Osteoblast (primary cell): ENCODE measurements at regions not wholly inside any gene's neighbourhood (a gene's known extent, or its start where the extent isn't known, plus 50 kb on each side); places are given as distances from the start of the nearest gene placed in this dataset.

ENCODE experiments used
- DNase-seq: peaks from one replicate; pipeline ENCODE4 v3.0.0; 2011; ENCODE audit warnings: low spot score, mixed read lengths; ENCODE audit not compliant: insufficient read length; ENCODE audit errors: missing footprints
- H2AFZ ChIP-seq: 2 replicates; pipeline ENCODE4 v1.6.0; 2011; ENCODE audit warnings: mild to moderate bottlenecking, low read length
- H3K27ac ChIP-seq: 2 replicates; pipeline ENCODE4 v1.5.1; 2011; ENCODE audit warnings: mild to moderate bottlenecking, low read depth, low read length, moderate library complexity
- H3K27me3 ChIP-seq: 2 replicates; pipeline ENCODE4 v1.6.0; 2012; ENCODE audit warnings: mild to moderate bottlenecking, control low read depth, inconsistent platforms, low read length, moderate library complexity; ENCODE audit not compliant: insufficient read depth
- H3K36me3 ChIP-seq: 2 replicates; pipeline ENCODE4 v1.5.1; 2011; ENCODE audit warnings: mild to moderate bottlenecking, low read length, control low read depth, moderate library complexity; ENCODE audit not compliant: insufficient read depth
- H3K4me1 ChIP-seq: 2 replicates; pipeline ENCODE4 v1.5.1; 2011; ENCODE audit warnings: mild to moderate bottlenecking, low read length, control low read depth, moderate library complexity; ENCODE audit not compliant: insufficient read depth
- H3K4me2 ChIP-seq: 2 replicates; pipeline ENCODE4 v1.6.0; 2011; ENCODE audit warnings: mild to moderate bottlenecking, low read length; ENCODE audit not compliant: insufficient read depth
- H3K4me3 ChIP-seq: fragments of 200-600 bp; sonication (generic); 3 replicates; pipeline ENCODE4 v1.5.1; 2012; ENCODE audit warnings: mild to moderate bottlenecking, low read length, inconsistent platforms; ENCODE audit not compliant: insufficient read depth
- H3K79me2 ChIP-seq: 2 replicates; pipeline ENCODE4 v1.6.0; 2012; ENCODE audit warnings: mild to moderate bottlenecking, low read length, control low read depth, inconsistent platforms; ENCODE audit not compliant: insufficient read depth
- H3K9me3 ChIP-seq: 2 replicates; pipeline ENCODE4 v1.5.1; 2011; ENCODE audit warnings: low read depth, low read length, control low read depth
- H4K20me1 ChIP-seq: 2 replicates; pipeline ENCODE4 v1.6.0; 2012; ENCODE audit warnings: mild to moderate bottlenecking, low read length, control low read depth; ENCODE audit not compliant: insufficient read depth
- CTCF ChIP-seq: IDR thresholded peaks from 2 replicates; pipeline ENCODE4 v1.5.1; 2011; ENCODE audit warnings: mild to moderate bottlenecking, low read depth, low read length, moderate library complexity; ENCODE audit errors: extremely low read depth

- no peak overlapping the region for H2AFZ ChIP-seq
- no peak overlapping the region for H3K27ac ChIP-seq
- H3K36me3 ChIP-seq: no peaks in the 10 kb centered on the region
- TF ChIP-seq CTCF: no peak
- no peaks in the 10 kb centered on the region for H3K27me3 ChIP-seq
- H3K79me2 ChIP-seq: no peaks in the 10 kb centered on the region
- H4K20me1 ChIP-seq: no peaks in the 10 kb centered on the region
- H3K4me2 ChIP-seq: no peak overlapping the region
- H3K4me3 ChIP-seq: no peak overlapping the region
- no peaks in the 10 kb centered on the region for H3K9me3 ChIP-seq
- H3K4me1 ChIP-seq: no peaks in the 10 kb centered on the region
- no peak for DNase-seq
These were observed 75.4 kb upstream of the ARHGAP20 start for GRCh38 chr11:110787680-110788079.

GRCh38 chr11:110786226-110786902 is 74.1 kb upstream of the ARHGAP20 start:
- H3K4me1 ChIP-seq: no peaks in the 10 kb centered on the region
- no peak overlapping the region for H3K4me3 ChIP-seq
- no peak for TF ChIP-seq CTCF
- H3K36me3 ChIP-seq: no peaks in the 10 kb centered on the region
- H2AFZ ChIP-seq: no peak overlapping the region
- H3K4me2 ChIP-seq: no peak overlapping the region
- no peaks in the 10 kb centered on the region for H3K79me2 ChIP-seq
- no peaks in the 10 kb centered on the region for H4K20me1 ChIP-seq
- H3K9me3 ChIP-seq: no peaks in the 10 kb centered on the region
- no peak overlapping the region for H3K27ac ChIP-seq
- H3K27me3 ChIP-seq: no peaks in the 10 kb centered on the region
- DNase-seq: no peak

- H3K27ac ChIP-seq: no peak overlapping the region
- H3K27me3 ChIP-seq: no peaks in the 10 kb centered on the region
- no peaks in the 10 kb centered on the region for H3K4me1 ChIP-seq
These were observed 73.2 kb upstream of the ARHGAP20 start for GRCh38 chr11:110785398-110785797.

GRCh38 chr11:110782616-110783015 is 70.4 kb upstream of the ARHGAP20 start:
- no peak overlapping the region for H2AFZ ChIP-seq
- H3K36me3 ChIP-seq: no peaks in the 10 kb centered on the region
- H3K27me3 ChIP-seq: no peaks in the 10 kb centered on the region
- H3K27ac ChIP-seq: no peak overlapping the region
- no peaks in the 10 kb centered on the region for H3K79me2 ChIP-seq
- no peaks in the 10 kb centered on the region for H3K4me1 ChIP-seq
- DNase-seq: no peak
- peaks cover 2% of the 10 kb centered on the region for H3K9me3 ChIP-seq
- no peaks in the 10 kb centered on the region for H4K20me1 ChIP-seq
- no peak overlapping the region for H3K4me2 ChIP-seq
- H3K4me3 ChIP-seq: no peak overlapping the region
- TF ChIP-seq CTCF: no peak

More at GRCh38 chr11:110785398-110785797, 73.2 kb upstream of the ARHGAP20 start:
- TF ChIP-seq CTCF: no peak
- H3K36me3 ChIP-seq: no peaks in the 10 kb centered on the region
- H3K79me2 ChIP-seq: no peaks in the 10 kb centered on the region
- H3K4me3 ChIP-seq: no peak overlapping the region
- no peak overlapping the region for H3K4me2 ChIP-seq
- no peaks in the 10 kb centered on the region for H3K9me3 ChIP-seq
- no peak overlapping the region for H2AFZ ChIP-seq
- no peaks in the 10 kb centered on the region for H4K20me1 ChIP-seq
- DNase-seq: no peak
